AG09319 (cell line): ENCODE measurements at regions not wholly inside any gene's neighbourhood (a gene's known extent, or its start where the extent isn't known, plus 50 kb on each side); places are given as distances from the start of the nearest gene placed in this dataset.

Experiments
- DNase-seq: peaks from one replicate; pipeline ENCODE4 v3.0.0-alpha.2; 2010; ENCODE audit warnings: low read depth; ENCODE audit errors: extremely low read depth
- CTCF ChIP-seq: IDR thresholded peaks from 2 replicates; pipeline ENCODE4 v1.5.1; 2011; ENCODE audit warnings: low read depth, mild to moderate bottlenecking, inconsistent platforms, low read length, moderate library complexity

- DNase-seq, result no peak
- TF ChIP-seq CTCF, result no peak
Measured at GRCh38 chr2:200032895-200033294, 77.5 kb downstream of the MAIP1 start.

GRCh38 chr2:200033929-200034328 lies 78.5 kb downstream of the MAIP1 start:
- no peak for TF ChIP-seq CTCF
- DNase-seq, result no peak

DNA sequence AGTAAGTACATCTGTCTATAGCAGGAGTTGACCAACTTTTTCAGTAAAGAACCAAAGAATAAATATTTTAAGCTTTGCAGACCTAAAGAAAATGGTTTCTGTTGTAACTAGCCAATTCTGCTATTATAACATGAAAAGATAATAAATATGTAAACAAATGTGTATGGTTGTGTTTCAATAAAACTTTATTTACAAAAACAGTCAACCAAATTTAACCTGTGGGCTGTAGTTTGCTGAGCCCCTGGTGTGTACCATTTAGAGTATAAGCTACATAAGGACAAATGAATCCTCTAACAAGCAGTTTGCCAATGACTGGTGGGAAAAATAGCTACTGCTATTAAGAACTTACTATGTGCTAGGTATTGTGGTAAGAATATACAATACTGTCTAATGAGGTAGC lies 79.4 kb downstream of the MAIP1 start:
- DNase-seq, result no peak
- TF ChIP-seq CTCF, result no peak

GRCh38 chr2:200039724-200040650 lies 84.6 kb downstream of the MAIP1 start:
- TF ChIP-seq CTCF, result no peak
- DNase-seq, result peak; percentile 98

GRCh38 chr2:200040831-200041230 lies 85.4 kb downstream of the MAIP1 start:
- no peak for DNase-seq
- no peak for TF ChIP-seq CTCF

- no peak for TF ChIP-seq CTCF
- DNase-seq, result no peak
Measured at GRCh38 chr2:200041639-200042038, 86.3 kb downstream of the MAIP1 start.

DNA sequence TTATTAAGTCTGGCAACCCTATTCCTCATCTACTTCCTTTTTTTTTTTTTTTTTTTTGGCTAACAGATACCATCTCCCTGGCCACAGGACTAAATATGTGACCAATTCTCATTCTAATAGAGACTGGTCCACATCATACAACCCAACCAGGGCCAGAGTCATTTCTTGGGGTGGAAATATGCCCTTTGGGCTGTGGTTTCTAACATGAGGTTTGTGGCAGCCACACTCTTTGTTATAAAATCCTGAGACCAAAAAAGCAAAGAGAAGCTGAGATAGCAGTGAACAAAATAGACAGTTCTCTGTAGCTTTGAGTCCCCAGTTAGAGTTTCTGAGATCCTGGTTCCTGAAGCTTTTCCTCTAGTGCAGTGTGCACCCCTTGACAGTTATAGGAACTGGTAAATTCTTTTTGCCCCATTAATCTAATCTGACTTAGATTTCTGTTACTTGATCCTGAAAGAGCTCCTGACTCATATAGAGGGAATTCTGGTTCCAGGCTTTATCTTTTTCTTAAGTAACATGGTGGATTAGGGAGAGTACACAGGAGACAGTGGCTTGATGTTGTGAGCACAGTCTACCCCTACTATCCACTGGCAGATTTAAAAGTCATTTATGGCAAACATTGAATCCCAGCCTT lies 86.8 kb downstream of the MAIP1 start:
- DNase-seq, result peak; percentile 35
- TF ChIP-seq CTCF, result no peak
